Body of pancreas (tissue), 4 donors: ENCODE measurements at regions not wholly inside any gene's neighbourhood (a gene's known extent, or its start where the extent isn't known, plus 50 kb on each side); places are given as distances from the start of the nearest gene placed in this dataset.
A peak's percentile ranks its signal among the peaks of the same experiment; 100 is the strongest.

Experiments
- ATAC-seq: fragments of 150-250 bp; one replicate; pipeline ENCODE4 v1.9.1; 2016
- DNase-seq, 4 donors: peaks; one replicate each; pipeline ENCODE4 v3.0.0-alpha.2; 2019
- H3K27ac ChIP-seq, 4 donors: fragments of 200-600 bp; sonication (generic); 1 replicate in 3 of 4; 2 replicates in 1 of 4; pipeline versions ENCODE4 v1.5.1 to v1.6.1; 2016 to 2019; ENCODE audit warnings: mild to moderate bottlenecking in 1 of 4, mixed read lengths in 1 of 4, moderate library complexity in 1 of 4
- H3K27me3 ChIP-seq, 2 donors: fragments of 200-600 bp; sonication (generic); one replicate each; pipeline ENCODE4 v1.6.0; 2016; ENCODE audit warnings: mild to moderate bottlenecking in 1 of 2
- H3K36me3 ChIP-seq, 2 donors: fragments of 200-600 bp; sonication (generic); replicated peaks in 1 of 2; 2 replicates each; pipeline ENCODE4 v1.5.1; 2016; ENCODE audit warnings: low read depth in 2 of 2; ENCODE audit not compliant: insufficient read depth in 1 of 2
- H3K4me1 ChIP-seq: fragments of 200-600 bp; sonication (generic); one replicate; pipeline ENCODE4 v1.6.0; 2016
- H3K4me3 ChIP-seq, 2 donors: fragments of 200-600 bp; sonication (generic); 1 replicate in 1 of 2; 2 replicates in 1 of 2; pipeline ENCODE4 v1.5.1; 2016 to 2019
- H3K9me3 ChIP-seq, 3 donors: fragments of 200-600 bp; sonication (generic); 1 replicate in 2 of 3; 2 replicates in 1 of 3; pipeline ENCODE4 v1.5.1; 2016
- POLR2A ChIP-seq, 3 donors: fragments of 450-650 bp; IDR thresholded peaks; one replicate each; pipeline ENCODE4 v1.6.1; 2016; ENCODE audit warnings: antibody characterized with exemption in 3 of 3, mild to moderate bottlenecking in 2 of 3
- WGBS, 2 donors: methylation state at CpG; one replicate each; pipeline ENCODE4 v1.1.5; 2017; 5-methylcytosine and 5-hydroxymethylcytosine counted together
- intact Hi-C: fragments of 100-400 bp; cut with DNase I; formaldehyde crosslinking; loops from one replicate; pipeline ENCODE4 v1.15.1; 2023
- TF ChIP-seq, protein P1 (sequence below), 7 experiments: fragments of 450-650 bp in 4 of 7; fragments of 200-600 bp in 3 of 7; sonication (generic) in 3 of 7; IDR thresholded peaks; one replicate each; pipeline ENCODE4 v1.5.1; 2016 to 2019; ENCODE audit warnings: antibody characterized with exemption in 7 of 7

DNA sequence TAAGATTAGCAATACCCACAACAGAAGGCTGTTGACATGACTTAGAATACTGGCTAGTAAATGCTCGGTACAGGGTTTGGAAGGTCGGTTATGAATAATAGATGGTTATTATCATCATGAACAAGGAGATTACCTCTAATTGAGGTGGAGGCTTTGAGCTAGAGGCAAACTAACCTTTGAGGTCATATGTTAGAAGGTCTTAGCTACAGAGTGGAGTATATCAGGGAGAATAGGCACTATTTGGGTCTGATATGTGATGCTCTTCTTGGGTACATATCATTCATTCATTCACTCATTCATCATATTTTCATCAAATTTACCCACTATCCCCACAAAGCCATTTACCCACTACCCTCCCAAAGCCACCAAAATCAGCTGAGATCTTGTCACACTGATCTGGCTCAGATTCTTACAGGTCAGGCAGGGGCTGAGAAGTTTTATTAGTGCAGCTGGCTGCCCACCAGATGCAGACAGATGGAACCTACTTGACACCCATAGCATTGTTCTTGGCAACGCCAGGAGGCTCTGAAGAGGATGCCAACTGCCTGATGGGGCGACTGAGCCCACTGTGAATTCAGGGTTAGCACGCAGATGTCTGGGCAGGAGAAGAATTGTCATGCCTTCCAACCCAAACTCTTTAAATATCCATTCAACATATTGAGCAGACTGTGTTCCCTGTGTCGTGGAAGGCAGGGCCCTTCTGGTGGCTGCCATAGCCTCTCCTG, 90.2 kb upstream of the SH3PXD2B start:
- Histone ChIP-seq H3K4me1 (no peaks in the 10 kb centered on the region), H3K36me3 (no peaks in the 10 kb centered on the region), H3K9me3 (no peaks in the 10 kb centered on the region), H3K27me3 (no peaks in the 10 kb centered on the region), H3K4me3 (no peak overlapping the region), H3K27ac (no peak overlapping the region)
- DNase-seq (no peak), ATAC-seq (no peak)
- TF ChIP-seq, protein P1, sequence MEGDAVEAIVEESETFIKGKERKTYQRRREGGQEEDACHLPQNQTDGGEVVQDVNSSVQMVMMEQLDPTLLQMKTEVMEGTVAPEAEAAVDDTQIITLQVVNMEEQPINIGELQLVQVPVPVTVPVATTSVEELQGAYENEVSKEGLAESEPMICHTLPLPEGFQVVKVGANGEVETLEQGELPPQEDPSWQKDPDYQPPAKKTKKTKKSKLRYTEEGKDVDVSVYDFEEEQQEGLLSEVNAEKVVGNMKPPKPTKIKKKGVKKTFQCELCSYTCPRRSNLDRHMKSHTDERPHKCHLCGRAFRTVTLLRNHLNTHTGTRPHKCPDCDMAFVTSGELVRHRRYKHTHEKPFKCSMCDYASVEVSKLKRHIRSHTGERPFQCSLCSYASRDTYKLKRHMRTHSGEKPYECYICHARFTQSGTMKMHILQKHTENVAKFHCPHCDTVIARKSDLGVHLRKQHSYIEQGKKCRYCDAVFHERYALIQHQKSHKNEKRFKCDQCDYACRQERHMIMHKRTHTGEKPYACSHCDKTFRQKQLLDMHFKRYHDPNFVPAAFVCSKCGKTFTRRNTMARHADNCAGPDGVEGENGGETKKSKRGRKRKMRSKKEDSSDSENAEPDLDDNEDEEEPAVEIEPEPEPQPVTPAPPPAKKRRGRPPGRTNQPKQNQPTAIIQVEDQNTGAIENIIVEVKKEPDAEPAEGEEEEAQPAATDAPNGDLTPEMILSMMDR (IDR thresholded peaks at IDR 0.05) = no peak
- TF ChIP-seq POLR2A (IDR thresholded peaks at IDR 0.05) = no peak
- 56 to 62% methylated on average over 5 to 6 of the region's 6 CpGs for WGBS, 2 donors
- intact Hi-C loops = no loop called here

DNA sequence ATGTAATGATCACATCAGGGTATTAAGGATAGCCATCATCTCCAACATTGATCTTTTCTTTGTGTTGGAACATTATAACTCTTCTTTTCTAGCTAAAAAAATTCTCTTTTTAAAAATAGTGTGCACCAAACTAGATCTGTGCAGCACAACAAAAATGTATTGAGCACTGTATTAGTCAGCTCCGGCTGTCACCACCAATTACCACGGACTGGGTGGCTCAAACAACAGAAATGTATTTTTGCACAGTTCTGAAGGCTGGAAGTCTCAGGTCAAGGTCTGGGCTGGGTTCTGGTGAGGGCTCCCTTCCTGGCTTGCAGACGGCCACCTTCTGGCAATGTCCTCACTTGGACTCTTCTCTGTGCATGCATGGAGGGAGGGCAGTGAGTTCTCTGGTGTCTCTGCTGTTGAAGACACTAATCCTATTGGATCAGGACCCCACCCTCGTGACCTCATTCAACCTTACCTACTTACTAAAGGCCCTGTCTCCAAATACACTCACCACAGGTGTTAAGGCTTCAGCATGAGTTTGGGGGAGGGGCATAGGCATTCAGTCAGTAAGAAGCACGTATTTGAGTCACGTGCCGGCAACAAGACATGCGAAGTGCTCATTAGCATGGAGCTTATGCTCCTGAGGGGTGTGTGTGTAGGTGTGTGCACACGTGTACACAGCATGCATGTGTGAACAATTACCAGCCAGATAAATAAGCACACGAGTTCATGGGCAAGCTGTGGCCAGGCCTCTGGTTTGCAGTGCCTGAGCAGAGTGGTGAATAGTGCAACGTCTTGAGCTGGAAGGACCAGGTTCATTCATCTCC, 89.4 kb upstream of the SH3PXD2B start:
- DNase-seq (peak in 1 of 4 donors; percentile 2), ATAC-seq (no peak)
- Histone ChIP-seq H3K27ac (no peak overlapping the region), H3K36me3 (no peaks in the 10 kb centered on the region), H3K27me3 (no peaks in the 10 kb centered on the region), H3K4me3 (no peak overlapping the region), H3K4me1 (no peaks in the 10 kb centered on the region), H3K9me3 (no peaks in the 10 kb centered on the region)
- TF ChIP-seq, protein P1 (IDR thresholded peaks at IDR 0.05) = no peak
- no peak for TF ChIP-seq POLR2A (IDR thresholded peaks at IDR 0.05)
- intact Hi-C loops = no loop called here
- WGBS, 2 donors = 85 to 87% methylated on average over 10 to 11 of the region's 11 CpGs

GRCh38 chr5:172542651-172543131, 88.4 kb upstream of the SH3PXD2B start:
- no peak overlapping the region for H3K27ac ChIP-seq
- no peak overlapping the region for H3K4me3 ChIP-seq
- H3K36me3 ChIP-seq = no peaks in the 10 kb centered on the region
- H3K9me3 ChIP-seq = no peaks in the 10 kb centered on the region
- H3K4me1 ChIP-seq = no peaks in the 10 kb centered on the region
- intact Hi-C loops = no loop called here
- ATAC-seq (no peak), DNase-seq (peak in 1 of 4 donors; percentile 5)
- H3K27me3 ChIP-seq = no peaks in the 10 kb centered on the region
- TF ChIP-seq, protein P1 (IDR thresholded peaks at IDR 0.05) = no peak
- no peak for TF ChIP-seq POLR2A (IDR thresholded peaks at IDR 0.05)
- 84% methylated on average over 8 of the region's 13 CpGs; no CpG with 5 or more reads in 1 of the 2 donors for WGBS, 2 donors

DNA sequence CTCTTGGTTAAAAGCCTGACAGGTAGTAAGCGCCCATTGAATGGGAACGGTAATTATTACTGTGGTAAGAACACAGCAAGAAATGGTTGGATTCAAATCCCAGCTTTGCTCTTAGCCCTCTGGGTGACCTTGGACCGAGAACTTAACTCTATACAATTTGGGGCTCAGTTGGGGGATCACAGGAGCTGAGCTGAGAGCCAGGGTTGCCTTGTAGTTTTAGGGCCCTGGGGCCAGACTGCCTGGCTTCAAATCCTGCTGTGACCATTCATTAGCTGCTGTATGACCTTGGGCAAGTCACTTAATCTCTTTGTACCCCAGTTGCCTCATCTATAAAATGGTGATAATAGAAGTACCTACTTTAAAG, 87.4 kb upstream of the SH3PXD2B start:
- Histone ChIP-seq H3K4me1 (no peaks in the 10 kb centered on the region), H3K9me3 (no peaks in the 10 kb centered on the region), H3K27me3 (no peaks in the 10 kb centered on the region), H3K27ac (no peak overlapping the region), H3K36me3 (no peaks in the 10 kb centered on the region), H3K4me3 (no peak overlapping the region)
- 94% methylated on average over 3 of the region's 3 CpGs for WGBS, 2 donors
- intact Hi-C loops = no loop called here
- DNase-seq (no peak), ATAC-seq (no peak)
- TF ChIP-seq POLR2A (IDR thresholded peaks at IDR 0.05) = no peak
- TF ChIP-seq, protein P1 (IDR thresholded peaks at IDR 0.05) = no peak
